GM19043 (cell line): ENCODE measurements at regions not wholly inside any gene's neighbourhood (a gene's known extent, or its start where the extent isn't known, plus 50 kb on each side); places are given as distances from the start of the nearest gene placed in this dataset.
A peak's percentile ranks its signal among the peaks of the same experiment; 100 is the strongest.
"Not testable (repeated sequence)": the region's sequence is repeated elsewhere in the genome, so short reads cannot be mapped to it uniquely, and the experiment has no call there.

Experiments used
- ATAC-seq: cut with Tn5 transposase; IDR thresholded peaks from one replicate; pipeline ENCODE4 v1.9.1; 2021; ENCODE audit warnings: low read depth; ENCODE audit not compliant: unreplicated experiment

DNA sequence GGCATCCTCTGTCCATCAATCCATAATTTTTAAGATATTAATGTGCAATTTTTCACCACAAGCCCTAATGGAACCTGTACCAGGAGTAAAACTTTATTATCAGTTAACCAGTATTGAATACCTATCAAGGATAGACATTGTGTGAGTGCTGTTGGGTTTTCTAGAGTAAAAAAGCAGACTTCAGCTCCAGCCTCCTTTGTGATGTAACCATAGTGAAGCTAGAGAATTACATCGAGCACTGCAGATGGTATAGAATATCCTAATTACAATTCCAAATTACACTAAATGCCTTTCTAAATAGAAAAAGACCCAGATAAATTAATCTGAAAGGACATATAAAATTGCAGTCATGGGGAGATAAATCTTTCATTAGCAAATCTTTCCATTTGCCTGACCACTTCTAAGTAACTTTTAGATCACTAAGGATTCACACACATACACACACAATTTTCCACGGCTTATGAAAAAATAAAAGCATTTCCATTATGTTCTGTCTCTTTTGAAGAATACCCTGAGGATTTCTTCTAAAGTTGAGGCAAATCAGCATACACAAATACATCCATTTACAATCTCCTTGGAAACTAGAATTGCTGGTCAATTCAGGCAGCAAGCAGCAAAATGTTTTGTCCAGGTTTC is 117.1 kb upstream of the TANK start:
- no peak for ATAC-seq

DNA sequence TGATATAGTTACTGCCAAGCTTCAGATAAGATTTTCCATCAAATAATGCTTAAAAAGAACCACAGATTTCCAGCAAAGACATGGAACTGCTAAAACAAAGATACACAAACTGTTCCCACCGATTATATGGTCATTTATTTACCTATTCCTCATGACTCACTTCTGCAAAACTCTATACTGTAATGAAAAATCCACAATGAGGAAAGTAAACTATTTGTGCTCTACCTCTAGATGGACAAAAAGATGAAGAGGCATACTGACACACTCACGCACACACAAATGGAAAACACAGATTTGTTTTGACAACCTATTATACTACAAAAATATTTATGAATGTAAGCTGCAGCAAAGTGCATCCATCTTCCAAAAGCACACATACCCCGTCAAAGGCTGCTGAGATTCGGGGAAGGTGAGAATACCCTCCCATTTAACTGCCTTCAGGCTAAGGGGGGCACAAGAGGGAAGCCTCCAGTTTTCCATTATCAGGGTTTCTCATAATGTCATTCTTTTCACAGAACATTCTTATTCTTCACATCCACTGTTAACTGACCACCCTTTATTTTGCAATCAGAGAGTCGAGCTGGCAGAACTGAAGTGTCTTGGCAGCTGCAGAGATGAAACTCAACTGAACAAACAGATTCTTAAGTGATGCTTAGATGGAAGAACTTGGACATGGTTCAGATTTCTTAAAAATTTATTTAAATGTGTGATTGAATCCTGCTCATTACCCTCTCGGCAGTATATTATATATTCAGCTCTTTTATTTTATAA is 115.9 kb upstream of the TANK start:
- ATAC-seq, result no peak

DNA sequence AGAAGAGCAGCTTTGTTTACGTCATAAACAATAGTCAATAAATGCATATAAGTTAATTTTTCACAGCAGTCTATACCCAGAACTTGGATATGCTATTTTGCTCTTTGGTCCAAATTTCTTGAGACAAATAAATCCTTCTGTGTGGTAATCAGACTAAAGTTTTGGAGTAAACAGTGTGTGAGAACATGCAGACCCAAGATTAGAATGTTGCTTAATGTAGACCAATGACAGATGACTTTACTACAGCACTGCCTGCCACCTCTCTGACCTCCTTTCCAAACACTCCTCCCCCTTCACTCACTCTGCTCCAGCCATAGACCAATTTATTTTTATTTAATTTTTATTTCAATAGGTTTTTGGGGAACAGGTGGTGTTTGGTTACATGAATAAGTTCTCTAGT is 115.3 kb upstream of the TANK start:
- no peak for ATAC-seq

DNA sequence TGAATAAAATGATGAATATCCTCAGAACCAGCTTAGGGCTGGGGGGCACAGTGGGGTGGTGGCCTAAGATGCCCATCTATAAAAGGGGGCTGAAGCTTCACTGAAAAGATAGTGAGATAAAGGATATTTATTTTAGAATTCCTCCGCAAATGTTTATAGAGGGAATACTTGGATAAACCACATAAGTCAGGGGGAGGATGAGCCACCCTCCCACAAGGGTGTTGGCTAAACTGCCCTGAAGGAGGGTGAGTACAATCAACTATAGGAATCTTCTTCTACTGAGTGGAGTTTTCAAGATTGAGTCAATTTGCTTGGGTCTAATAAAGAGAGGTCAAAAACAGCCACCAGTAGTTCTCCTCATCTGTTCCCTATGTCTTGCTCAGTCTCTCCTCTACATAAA is 114.5 kb upstream of the TANK start:
- no peak for ATAC-seq

DNA sequence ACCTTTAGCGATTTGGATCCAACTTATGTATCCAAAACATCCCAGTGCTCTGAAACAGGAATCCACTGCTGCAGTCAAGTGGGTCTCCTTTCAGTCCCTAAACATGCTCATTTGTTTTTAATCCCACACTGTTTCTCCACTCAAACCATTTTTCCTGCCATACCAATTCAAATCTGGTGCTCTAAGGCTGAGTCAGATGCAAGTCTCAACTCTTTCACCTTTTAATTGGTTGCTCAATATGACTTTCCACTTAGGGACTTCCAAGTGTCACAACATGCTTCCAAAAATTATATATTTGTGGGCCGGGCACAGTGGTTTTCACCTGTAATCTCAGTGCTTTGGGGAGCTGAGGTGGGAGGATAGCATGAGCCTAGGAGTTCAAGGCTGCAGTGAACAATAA is 113.4 kb upstream of the TANK start:
- no peak for ATAC-seq

DNA sequence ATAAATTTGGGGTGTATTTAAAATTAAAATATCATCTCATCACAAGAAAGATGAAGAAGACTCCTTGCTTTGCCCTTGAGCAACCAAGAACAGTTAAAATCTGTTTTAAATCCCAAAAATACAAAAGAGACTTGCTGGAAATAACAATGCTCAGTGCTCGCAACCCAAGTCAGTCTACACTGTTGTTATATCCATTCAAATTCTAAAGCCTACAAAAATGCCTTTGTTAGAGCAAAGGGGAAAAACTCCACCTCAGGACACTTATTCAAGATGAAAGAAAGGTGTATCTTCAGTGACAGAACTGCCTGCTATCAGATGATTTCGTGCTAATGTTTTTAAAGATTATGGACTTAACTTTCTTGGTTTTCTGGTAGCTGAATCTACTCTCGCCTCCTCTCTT is 111.9 kb upstream of the TANK start:
- no peak for ATAC-seq

DNA sequence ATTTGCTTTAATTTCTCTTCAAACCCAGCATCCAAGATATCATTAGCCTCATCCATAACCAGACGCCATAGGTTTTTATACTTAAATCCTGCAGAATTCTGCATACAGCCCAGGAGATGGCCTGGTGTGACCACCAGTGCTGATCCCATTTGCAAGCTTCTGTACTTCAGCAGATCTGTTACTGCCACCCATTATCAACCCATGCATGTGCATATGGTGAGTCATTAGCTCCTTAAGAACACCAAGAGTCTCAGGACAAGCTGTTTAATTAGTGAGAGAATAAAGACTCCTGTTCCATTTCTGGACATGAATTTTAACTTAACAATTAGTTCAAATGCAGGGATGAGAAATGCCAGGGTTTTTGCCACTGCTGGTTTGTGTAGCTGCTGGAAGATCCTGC is 110.7 kb upstream of the TANK start:
- ATAC-seq, result no peak

DNA sequence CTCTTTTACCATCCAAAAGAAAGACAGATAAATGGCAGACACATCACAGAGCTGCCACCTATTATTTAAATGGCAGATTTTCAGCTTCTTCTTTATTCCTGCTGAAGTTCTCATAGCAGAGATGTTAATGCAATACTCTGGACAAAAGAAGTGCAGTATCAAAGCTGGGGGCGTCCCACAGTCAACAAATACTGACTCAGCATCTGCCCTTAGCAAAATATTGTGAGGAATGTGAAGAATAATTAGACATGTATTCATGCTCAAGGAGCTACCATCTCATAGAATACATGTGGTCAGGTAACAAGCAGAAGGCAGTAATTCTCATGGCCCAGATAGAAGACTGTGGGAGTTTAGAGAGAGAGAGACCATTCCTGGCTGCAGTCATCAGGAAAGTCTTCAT is 108.0 kb upstream of the TANK start:
- no peak for ATAC-seq

DNA sequence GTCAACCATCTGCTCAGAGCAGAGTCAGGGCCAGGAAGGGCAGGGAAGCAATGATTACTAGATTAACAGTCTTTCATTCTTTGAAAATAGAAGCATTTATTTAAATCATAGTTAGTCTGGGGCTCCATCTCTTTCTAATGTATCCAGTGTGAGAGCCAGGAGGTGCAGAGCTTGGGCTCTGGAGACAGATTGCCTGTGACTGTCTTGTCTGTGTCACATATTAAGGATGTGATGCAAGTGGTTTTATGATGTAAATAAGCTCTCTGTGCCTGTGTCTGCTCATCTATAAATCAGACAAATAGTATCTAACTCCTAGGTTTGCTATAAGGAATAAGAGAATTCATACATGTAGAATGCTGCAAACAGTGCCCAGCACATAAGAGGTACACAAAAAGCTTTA is 104.9 kb upstream of the TANK start:
- ATAC-seq, result no peak

DNA sequence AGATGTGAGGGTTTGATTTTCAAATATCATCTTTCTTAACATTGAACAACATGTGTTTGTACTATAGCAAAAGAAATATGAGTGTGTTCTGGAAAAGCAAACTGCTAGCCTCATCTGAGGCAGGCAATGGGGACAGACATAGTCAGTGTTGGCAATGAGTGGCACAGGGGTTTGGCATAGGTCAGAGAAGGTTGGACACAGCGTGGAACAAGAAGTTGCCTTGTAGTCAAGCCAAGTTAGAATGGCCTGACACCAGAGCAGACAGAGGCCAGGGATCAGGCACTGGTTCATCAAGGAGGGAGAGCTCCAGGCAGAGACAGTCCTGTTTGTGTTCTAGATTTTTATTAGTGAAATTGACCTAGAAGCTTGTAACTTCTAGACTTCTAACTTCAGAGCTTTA is 100.8 kb upstream of the TANK start:
- no peak for ATAC-seq

DNA sequence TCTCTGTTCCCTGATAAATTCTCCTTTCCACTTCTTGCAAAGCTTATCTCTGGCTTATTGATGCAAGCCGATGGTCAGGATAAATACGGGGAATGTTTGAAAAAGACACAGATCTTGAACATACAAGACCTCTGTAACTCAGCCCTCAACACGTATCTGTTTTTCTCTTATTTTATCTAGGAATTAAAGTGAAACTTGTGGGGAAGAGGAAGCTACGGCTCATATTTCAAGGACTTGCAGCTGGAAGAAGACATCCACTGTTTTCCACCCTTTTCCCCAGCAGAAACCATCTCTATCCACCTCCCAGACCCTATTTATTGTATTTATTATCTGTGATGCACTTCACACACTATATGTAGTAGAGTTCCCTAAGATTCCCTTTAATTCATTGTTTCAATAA is 98.4 kb upstream of the TANK start:
- no peak for ATAC-seq

DNA sequence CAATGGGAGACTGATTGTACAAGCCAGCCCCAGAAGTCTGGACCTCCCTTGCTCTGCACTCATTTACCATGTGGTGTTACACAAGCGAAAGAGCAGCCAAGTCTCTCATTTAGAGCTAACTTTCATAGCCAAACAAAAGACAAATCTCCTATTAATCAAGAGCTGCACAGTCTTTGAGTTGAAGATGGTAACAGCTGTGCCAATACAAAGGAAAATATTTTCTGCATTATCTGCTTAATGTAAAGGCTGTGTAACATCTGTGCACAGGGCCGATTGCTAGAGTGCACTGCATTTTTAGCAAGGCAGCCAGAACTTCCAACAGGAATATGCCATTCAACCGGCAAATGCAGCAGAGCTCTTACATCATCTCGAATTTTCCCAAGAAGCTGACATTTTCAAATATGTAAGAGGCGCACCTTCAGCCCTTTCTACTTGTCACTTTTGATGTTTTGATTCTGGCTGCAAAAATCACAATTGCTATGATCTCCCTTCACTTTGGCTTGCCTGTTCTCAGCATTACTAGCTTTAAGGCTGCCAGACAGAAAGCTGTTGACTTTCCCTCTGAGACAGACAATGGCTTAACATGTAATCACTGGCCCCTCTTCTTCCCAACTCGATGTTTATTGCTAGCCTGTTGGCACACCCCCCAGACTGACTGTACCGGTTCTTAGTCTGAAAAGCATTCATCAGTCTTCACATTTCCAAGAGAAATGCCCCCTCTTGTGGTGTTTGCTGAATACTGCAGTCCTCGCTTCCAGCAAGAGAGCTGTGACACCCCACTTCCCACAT is 96.9 kb upstream of the TANK start:
- peak; percentile 87 for ATAC-seq

DNA sequence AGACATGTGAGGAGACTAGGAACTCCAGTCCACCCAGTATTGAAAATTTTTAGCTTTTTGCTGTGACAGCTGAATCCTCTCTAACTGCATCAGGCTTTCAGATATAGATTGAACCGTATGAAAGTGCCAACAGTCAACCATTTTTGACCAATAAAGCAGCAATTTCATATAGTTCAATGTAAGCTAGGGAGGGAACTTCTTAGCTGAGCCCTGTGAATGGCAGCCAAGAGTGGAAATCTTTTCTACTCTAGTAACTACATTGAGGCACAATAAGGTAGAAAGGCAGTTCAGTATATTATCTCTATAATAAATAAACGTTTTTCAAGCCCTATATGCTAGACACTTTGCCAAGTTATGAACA is 96.3 kb upstream of the TANK start:
- peak; percentile 37 for ATAC-seq

DNA sequence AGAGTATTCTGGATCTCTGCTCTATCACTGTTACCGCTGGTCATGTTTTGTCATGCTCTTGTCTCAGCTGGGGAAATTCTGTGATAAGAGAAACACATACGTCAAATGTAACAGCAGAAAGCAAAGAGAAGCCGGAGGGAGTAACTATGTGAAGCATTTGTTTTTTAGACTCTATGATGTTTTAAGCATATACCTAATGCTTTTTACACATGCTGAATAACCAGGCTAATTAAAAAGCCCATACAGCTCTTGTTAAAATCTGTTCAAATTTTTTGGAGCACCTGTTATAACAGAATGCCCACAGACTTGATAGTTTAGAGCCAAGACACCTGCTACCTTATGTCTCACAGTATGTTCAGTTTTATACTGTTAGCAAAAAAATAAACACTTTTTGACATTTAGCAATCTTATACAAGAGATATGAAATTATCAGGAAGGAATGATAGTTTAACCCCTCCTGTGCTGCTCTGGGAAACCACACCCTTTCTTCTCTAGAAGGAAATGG is 92.3 kb upstream of the TANK start:
- no peak for ATAC-seq

DNA sequence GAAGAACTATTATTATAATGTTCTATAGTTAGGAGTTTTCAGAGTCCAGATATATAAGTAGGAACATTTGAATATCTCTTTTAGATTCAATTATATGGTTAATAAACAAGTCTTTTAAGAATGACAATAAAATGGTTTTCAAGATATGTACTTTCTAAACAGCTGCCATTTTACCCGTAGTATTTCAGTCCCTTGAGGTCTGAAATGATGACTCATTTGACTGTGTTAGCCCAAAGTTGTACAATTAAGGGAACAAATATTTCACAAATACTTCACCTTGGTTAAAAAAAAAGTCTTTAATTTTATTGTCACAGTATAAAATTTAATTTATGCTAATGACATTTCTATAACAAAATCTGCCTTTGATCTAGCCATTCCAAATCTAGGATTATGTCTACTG is 91.6 kb upstream of the TANK start:
- no peak for ATAC-seq

DNA sequence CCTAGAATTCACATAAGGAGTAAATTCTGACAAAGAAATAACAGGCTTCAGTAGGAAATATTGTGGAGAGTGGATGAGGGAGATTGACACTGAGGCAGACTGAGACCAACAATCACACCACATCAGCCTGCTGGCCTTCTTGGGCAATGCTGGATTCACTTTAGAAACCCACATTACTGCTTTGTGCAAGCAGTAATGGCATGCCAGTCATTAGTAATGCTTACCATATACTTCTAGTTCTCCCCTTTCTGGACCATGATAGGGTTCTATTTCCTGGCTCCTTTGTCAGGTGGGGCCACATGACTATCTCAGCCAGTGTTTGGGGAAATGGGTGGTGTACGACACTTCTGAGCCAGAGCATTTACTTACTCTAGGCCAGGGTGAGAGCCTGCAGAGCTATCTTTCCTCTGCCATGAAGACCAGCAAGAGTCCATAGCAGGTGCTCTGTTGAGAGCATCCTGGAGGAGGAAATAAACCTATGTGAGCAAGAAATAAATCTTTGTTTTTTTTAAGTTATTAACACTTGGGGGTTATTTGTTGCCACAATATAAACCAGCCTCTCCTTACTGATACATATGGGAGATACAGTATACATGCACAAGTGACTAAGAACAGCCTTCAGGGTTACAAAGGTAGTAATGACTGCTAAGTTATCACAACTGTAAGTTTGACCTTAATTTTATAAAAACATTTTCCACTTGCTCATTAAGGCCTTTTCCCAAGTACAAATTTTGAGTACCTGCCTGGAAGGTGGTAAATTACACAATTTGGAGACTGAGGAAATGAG is 89.3 kb upstream of the TANK start:
- ATAC-seq, result no peak

DNA sequence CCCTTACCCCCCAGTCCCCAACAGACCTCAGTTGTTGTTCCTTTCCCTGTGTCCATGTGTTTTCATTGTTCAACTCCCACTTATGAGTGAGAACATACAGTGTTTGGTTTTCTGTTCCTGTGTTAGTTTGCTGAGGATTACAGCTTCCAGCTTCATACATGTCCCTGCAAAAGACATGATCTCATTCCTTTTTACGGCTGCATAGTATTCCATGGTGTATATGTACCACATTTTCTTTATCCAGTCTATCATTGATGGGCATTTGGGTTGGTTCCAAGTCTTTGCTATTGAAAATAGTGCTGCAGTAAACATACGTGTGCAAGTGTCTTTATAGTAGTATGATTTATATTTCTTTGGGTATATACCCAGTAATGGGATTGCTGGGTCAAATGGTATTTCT is 87.8 kb upstream of the TANK start:
- ATAC-seq, result not testable (repeated sequence)

DNA sequence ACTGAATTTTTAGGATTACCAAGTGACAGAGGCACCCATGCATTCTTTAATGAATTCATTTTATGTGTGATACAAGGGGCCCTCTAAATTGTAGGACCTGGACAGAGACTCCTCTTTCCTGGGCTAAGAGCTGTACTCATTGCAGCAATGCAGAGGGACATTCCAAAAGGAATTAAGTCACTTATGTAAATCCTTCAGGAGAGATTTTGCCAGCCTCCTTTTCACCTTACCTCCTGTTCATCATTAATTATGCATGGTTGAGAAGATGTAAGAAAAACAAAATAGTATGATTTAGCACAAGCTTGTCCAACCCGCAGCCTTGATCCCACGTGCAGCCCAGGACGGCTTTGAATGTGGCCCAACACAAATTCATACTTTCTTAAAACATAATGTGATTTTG is 84.5 kb upstream of the TANK start:
- no peak for ATAC-seq

DNA sequence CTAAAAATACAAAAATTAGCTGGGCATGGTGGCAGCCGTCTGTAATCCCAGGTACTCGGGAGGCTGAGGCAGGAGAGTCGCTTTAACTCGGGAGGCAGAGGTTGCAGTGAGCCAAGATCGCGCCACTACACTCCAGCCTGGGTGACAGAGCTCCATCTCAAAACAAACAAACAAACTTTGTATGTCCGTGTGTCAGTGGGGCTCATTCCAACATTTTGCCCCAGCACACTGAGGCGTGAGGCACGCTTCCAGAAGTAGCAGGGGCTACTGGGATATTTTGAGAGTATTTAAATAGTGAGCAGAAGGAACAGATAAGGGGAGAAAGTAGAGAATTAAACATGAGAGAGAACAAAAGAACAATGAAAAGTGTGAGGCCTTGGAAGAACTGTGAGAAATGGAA is 83.3 kb upstream of the TANK start:
- ATAC-seq, result no peak

DNA sequence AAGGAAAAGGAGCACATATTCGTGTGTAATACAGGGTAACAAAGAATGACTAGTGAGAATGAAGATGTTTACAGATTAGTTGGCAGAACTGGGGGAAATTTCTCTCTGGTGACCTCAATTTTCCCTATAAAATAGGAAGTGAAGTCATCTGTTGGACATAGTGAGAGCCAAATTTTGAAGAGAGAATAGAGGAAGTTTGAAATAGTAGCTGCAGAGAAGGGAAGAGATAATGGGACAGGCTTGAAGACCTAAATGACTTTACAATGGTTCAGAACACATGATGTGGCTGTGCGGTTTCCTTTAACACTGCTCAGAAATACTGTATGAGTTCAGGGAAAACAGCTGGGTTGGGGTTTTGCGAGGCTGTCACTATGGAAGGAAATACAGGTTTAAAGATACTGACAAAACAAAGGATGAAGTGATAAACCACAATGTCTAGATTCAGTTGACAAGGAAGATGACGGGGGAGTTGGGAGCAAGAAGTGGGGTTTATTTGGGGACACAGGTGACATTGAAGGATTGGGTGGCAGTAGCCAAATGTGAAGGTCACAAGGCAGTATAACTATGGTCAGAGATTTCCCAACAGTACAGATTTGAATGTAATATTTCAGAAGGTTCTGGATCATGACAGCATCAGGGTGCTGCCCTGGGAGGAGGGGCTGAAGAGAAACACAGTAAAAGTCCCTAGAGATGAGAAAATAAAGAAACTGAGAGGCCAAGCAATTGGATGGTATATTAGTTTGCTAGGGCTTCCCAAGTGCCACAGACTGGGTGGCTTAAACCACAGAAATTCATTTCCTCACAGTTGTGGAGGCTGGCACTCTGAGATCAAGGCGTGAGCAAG is 82.6 kb upstream of the TANK start:
- peak; percentile 85 for ATAC-seq
